ENCODE measurements at regions not wholly inside any gene's neighbourhood (a gene's known extent, or its start where the extent isn't known, plus 50 kb on each side); places are given as distances from the start of the nearest gene placed in this dataset.
A peak's percentile ranks its signal among the peaks of the same experiment; 100 is the strongest.
"Not testable (repeated sequence)": the region's sequence is repeated elsewhere in the genome, so short reads cannot be mapped to it uniquely, and the experiment has no call there.

DNA sequence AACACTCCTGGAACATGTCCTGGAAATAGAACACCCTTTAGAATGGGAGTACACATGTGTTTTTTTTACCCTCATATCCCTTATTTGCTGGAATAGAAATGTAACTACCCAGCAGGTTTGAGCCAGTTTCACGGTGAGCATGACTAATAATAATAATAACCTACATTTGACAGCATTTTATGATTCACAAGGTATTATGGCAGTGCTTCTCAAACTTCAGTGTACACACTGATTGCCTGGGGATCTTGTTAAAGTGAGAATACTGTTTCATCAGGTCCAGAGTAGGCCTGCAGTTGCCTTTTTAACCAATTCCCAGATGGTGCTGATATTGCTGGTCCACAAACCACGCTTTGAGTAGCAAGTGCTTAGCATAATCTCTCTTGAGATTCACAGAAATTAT is 63.9 kb downstream of the NFKBIZ start:
- Mint-ChIP-seq H3K36me3 (no peaks in the 10 kb centered on the region), H3K27me3 (peaks cover 11% of the 10 kb centered on the region), H3K4me1 (peaks cover 0 to 7% (median 4%) of the 10 kb centered on the region in 4 donors), H3K27ac (no peak overlapping the region), H3K4me3 (no peak overlapping the region), H3K9me3 (peaks cover 0 to 10% (median 2%) of the 10 kb centered on the region in 7 donors)
- ATAC-seq (ENCODE audit: low read depth in 2 of 2): no peak
- Histone ChIP-seq H3K4me3 (ENCODE audit: low read depth, low read length) (no peak overlapping the region), H3K9me3 (ENCODE audit: control insufficient read depth in 2 of 2, low read length in 2 of 2) (no peaks in the 10 kb centered on the region), H3K27me3 (ENCODE audit: control insufficient read depth, insufficient read depth, low read length) (no peaks in the 10 kb centered on the region), H3K27ac (ENCODE audit: insufficient read depth, low read length, poor library complexity, severe bottlenecking) (no peak overlapping the region), H3K36me3 (ENCODE audit: control insufficient read depth, insufficient read depth, low read length) (no peaks in the 10 kb centered on the region), H3K4me1 (ENCODE audit: control insufficient read depth, insufficient read depth, low read length, poor library complexity, severe bottlenecking) (no peaks in the 10 kb centered on the region)
- no peak for DNase-seq

DNA sequence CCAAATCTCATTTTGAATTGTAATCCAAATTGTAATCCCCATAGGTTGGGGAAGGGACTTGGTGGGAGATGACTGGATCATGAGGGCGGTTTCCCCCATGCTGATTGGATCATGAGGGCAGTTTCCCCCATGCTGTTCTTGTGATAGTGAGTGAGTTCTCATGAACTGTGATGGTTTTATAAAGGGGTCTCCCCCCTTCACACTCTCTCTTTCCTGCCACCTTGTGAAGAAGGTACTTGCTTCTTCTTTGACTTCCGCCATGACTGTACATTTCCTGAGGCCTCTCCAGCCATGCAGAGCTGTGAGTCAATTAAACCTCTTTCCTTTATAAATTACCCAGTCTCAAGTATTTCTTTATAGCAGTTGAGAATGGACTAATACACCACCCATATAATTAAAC is 68.4 kb downstream of the NFKBIZ start:
- not testable (repeated sequence) for H3K36me3 ChIP-seq (ENCODE audit: control insufficient read depth, insufficient read depth, low read length); H3K27ac ChIP-seq (ENCODE audit: insufficient read depth, low read length, poor library complexity, severe bottlenecking); ATAC-seq (ENCODE audit: low read depth in 2 of 2); H3K9me3 ChIP-seq (ENCODE audit: control insufficient read depth in 2 of 2, low read length in 2 of 2); H3K27ac Mint-ChIP-seq; H3K4me3 Mint-ChIP-seq; DNase-seq; H3K27me3 Mint-ChIP-seq; H3K4me1 Mint-ChIP-seq; H3K4me1 ChIP-seq (ENCODE audit: control insufficient read depth, insufficient read depth, low read length, poor library complexity, severe bottlenecking); H3K36me3 Mint-ChIP-seq; H3K27me3 ChIP-seq (ENCODE audit: control insufficient read depth, insufficient read depth, low read length); H3K4me3 ChIP-seq (ENCODE audit: low read depth, low read length)
- H3K9me3 Mint-ChIP-seq: peaks cover 0 to 13% (median 3%) of the 10 kb centered on the region in 7 donors

DNA sequence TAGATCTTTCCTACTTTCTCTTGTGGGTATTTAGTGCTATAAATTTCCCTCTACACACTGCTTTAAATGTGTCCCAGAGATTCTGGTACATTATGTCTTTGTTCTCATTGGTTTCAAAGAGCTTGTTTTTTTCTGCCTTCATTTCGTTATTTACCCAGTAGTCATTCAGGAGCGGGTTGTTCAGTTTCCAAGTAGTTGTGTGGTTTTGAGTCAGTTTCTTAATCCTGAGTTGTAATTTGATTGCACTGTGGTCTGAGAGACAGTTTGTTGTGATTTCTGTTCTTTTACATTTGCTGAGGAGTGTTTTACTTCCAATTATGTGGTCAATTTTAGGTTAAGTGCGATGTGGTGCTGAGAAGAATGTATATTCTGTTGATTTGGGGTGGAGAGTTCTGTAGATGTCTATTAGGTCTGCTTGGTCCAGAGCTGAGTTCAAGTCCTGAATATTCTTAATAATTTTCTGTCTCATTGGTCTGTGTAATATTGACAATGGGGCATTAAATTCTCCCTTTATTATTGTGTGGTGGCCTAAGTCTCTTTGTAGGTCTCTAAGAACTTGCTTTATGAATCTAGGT is 72.9 kb downstream of the NFKBIZ start:
- not testable (repeated sequence) for DNase-seq; H3K4me3 ChIP-seq (ENCODE audit: low read depth, low read length); H3K27ac Mint-ChIP-seq; H3K27me3 Mint-ChIP-seq; ATAC-seq (ENCODE audit: low read depth in 2 of 2); H3K9me3 Mint-ChIP-seq; H3K4me3 Mint-ChIP-seq; H3K9me3 ChIP-seq (ENCODE audit: control insufficient read depth in 2 of 2, low read length in 2 of 2); H3K36me3 Mint-ChIP-seq; H3K27ac ChIP-seq (ENCODE audit: insufficient read depth, low read length, poor library complexity, severe bottlenecking); H3K27me3 ChIP-seq (ENCODE audit: control insufficient read depth, insufficient read depth, low read length); H3K36me3 ChIP-seq (ENCODE audit: control insufficient read depth, insufficient read depth, low read length)
- peaks cover 17% of the 10 kb centered on the region for H3K4me1 ChIP-seq (ENCODE audit: control insufficient read depth, insufficient read depth, low read length, poor library complexity, severe bottlenecking)
- H3K4me1 Mint-ChIP-seq: peaks cover 5 to 33% (median 18%) of the 10 kb centered on the region in 4 donors

DNA sequence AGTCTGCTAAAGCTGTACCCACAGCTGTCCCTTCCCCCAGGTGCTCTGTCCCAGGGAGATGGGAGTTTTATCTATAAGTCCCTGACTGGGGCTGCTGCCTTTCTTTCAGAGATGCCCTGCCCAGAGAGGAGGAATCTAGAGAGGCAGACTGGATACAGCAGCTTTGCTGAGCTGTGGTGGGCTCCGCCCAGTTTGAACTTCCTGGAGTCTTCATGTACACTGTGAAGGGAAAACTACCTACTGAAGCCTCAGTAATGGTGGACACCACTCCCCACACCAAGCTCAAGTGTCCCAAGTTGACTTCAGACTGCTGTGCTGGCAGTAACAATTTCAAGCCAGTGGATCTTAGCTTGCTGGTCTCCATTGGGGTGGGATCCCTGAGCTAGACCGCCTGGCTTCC is 75.3 kb downstream of the NFKBIZ start:
- not testable (repeated sequence) for ATAC-seq (ENCODE audit: low read depth in 2 of 2); H3K27me3 Mint-ChIP-seq
- peak overlapping the region in 1 of 4 donors; percentile 10 for H3K4me3 Mint-ChIP-seq

DNA sequence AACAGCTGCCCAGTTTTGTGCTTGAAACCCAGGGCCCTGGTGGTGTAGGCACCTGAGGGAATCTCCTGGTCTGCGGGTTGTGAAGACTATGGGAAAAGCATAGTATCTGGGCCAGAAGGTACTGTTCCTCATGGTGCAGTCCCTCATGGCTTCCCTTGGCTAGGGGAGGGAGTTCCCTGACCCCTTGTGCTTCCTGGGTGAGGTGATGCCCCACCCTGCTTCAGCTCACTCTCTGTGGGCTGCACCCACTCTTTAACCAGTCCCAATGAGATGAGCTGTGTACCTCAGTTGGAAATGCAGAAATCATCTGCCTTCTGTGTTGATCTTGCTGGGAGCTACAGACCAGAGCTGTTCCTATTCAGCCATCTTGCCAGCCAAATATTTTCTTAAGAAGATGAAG is 75.8 kb downstream of the NFKBIZ start:
- peaks cover 5 to 33% (median 18%) of the 10 kb centered on the region in 4 donors for H3K4me1 Mint-ChIP-seq
- H3K27ac ChIP-seq (ENCODE audit: insufficient read depth, low read length, poor library complexity, severe bottlenecking); ATAC-seq (ENCODE audit: low read depth in 2 of 2); H3K4me3 ChIP-seq (ENCODE audit: low read depth, low read length); H3K27me3 ChIP-seq (ENCODE audit: control insufficient read depth, insufficient read depth, low read length); H3K36me3 ChIP-seq (ENCODE audit: control insufficient read depth, insufficient read depth, low read length); H3K9me3 ChIP-seq (ENCODE audit: control insufficient read depth in 2 of 2, low read length in 2 of 2); H3K27me3 Mint-ChIP-seq; H3K36me3 Mint-ChIP-seq; DNase-seq; H3K9me3 Mint-ChIP-seq: not testable (repeated sequence)
- peak overlapping the region in 2 of 3 donors; percentile 18 to 72 for H3K27ac Mint-ChIP-seq
- peak overlapping the region in 1 of 4 donors; percentile 53 for H3K4me3 Mint-ChIP-seq
- H3K4me1 ChIP-seq (ENCODE audit: control insufficient read depth, insufficient read depth, low read length, poor library complexity, severe bottlenecking): peaks cover 17% of the 10 kb centered on the region

More for the DNA sequence above, 75.3 kb downstream of the NFKBIZ start:
- not testable (repeated sequence) for H3K36me3 ChIP-seq (ENCODE audit: control insufficient read depth, insufficient read depth, low read length); H3K9me3 Mint-ChIP-seq; H3K27ac ChIP-seq (ENCODE audit: insufficient read depth, low read length, poor library complexity, severe bottlenecking); H3K4me3 ChIP-seq (ENCODE audit: low read depth, low read length); H3K27me3 ChIP-seq (ENCODE audit: control insufficient read depth, insufficient read depth, low read length); H3K9me3 ChIP-seq (ENCODE audit: control insufficient read depth in 2 of 2, low read length in 2 of 2); H3K36me3 Mint-ChIP-seq
- DNase-seq: peak in 1 of 3 donors; percentile 59
- peaks cover 17% of the 10 kb centered on the region for H3K4me1 ChIP-seq (ENCODE audit: control insufficient read depth, insufficient read depth, low read length, poor library complexity, severe bottlenecking)
- H3K4me1 Mint-ChIP-seq: peaks cover 5 to 33% (median 18%) of the 10 kb centered on the region in 4 donors
- peak overlapping the region; percentile 18 to 48 (median 27) for H3K27ac Mint-ChIP-seq

DNA sequence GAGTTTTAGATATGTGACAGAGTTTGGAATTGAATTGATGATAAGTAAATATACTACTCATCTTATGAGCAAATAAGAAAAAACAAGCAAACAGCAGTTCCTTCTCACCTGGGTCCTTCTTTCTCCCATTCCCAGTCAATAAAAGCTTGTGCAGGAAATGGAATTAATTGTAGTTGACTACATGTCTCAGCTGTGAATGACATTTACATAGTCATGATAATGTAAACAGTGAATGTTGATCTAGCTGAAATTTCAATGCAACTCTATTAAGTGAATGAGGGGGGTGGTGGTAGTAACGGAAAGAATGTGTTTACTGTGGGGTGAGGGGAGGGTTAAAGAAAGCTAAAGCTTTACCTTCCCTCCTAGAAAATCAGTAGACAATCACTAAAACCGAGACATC is 76.2 kb downstream of the NFKBIZ start:
- no peaks in the 10 kb centered on the region for H3K27me3 Mint-ChIP-seq
- H3K4me1 Mint-ChIP-seq: peaks cover 5 to 33% (median 18%) of the 10 kb centered on the region in 4 donors
- H3K4me3 Mint-ChIP-seq: peak overlapping the region in 1 of 4 donors; percentile 53
- Histone ChIP-seq H3K4me3 (ENCODE audit: low read depth, low read length) (no peak overlapping the region), H3K4me1 (ENCODE audit: control insufficient read depth, insufficient read depth, low read length, poor library complexity, severe bottlenecking) (peaks cover 17% of the 10 kb centered on the region), H3K9me3 (ENCODE audit: control insufficient read depth in 2 of 2, low read length in 2 of 2) (no peaks in the 10 kb centered on the region), H3K27me3 (ENCODE audit: control insufficient read depth, insufficient read depth, low read length) (no peaks in the 10 kb centered on the region), H3K36me3 (ENCODE audit: control insufficient read depth, insufficient read depth, low read length) (no peaks in the 10 kb centered on the region), H3K27ac (ENCODE audit: insufficient read depth, low read length, poor library complexity, severe bottlenecking) (no peak overlapping the region)
- ATAC-seq (ENCODE audit: low read depth in 2 of 2) (no peak), DNase-seq (no peak)
- peak overlapping the region in 2 of 3 donors; percentile 18 to 72 for H3K27ac Mint-ChIP-seq
- H3K9me3 Mint-ChIP-seq: peaks cover 0 to 3% (median 0%) of the 10 kb centered on the region in 7 donors
- H3K36me3 Mint-ChIP-seq: peaks cover 6% of the 10 kb centered on the region

DNA sequence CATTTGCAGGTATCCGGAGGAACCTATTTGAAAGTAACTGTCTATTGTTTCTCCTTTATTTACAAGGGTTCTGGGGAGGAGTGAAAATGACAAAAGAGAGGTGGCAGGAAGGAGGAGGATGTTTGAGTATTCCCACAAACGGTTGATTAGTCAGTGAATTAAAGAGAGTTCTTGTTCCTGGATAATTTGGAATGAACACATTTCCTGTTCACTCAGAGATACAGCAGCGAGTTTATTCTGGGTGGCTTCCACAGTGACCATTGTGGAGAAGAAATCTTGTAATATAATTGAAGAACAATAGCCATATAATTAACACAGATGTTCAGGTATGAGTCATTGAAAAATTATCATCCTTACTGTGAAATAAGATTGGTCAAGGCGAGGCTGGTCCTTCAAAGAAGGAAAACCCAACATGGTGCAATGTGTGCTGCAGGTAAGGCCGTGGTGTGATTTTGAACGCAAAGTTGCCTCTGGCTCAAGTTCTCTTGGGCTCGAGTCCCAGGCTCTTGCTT is 77.3 kb downstream of the NFKBIZ start:
- H3K27ac Mint-ChIP-seq: peak overlapping the region in 2 of 3 donors; percentile 65
- ATAC-seq (ENCODE audit: low read depth in 2 of 2): no peak

DNA sequence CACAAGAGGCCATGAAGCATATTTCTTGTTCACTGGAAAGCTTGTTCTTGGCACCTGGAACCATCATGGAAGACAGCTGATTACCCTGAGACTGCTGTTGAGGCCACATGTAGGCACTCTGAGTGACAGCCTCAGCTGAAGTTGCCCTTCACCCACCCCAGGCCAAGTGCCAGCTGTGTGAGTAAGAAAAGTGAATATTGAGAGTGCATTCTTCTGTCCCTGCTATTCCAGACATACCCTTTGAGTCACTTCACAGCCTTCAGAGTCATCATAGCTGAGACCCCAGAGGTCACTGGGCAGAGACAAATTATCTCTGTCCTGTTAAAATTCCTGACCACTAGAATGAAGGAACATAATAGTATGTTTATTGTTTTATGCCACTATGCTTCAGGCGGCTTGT is 79.6 kb downstream of the NFKBIZ start:
- no peak overlapping the region for H3K4me3 ChIP-seq (ENCODE audit: low read depth, low read length)
- DNase-seq: no peak
- peak overlapping the region in 1 of 3 donors; percentile 49 for H3K27ac Mint-ChIP-seq
- H3K27me3 ChIP-seq (ENCODE audit: control insufficient read depth, insufficient read depth, low read length): no peaks in the 10 kb centered on the region
- peaks cover 2% of the 10 kb centered on the region for H3K36me3 Mint-ChIP-seq
- H3K9me3 ChIP-seq (ENCODE audit: control insufficient read depth in 2 of 2, low read length in 2 of 2): no peaks in the 10 kb centered on the region
- no peaks in the 10 kb centered on the region for H3K36me3 ChIP-seq (ENCODE audit: control insufficient read depth, insufficient read depth, low read length)
- H3K9me3 Mint-ChIP-seq: peaks cover 0 to 1% (median 0%) of the 10 kb centered on the region in 7 donors
- H3K4me1 Mint-ChIP-seq: peaks cover 5 to 38% (median 19%) of the 10 kb centered on the region in 4 donors
- no peaks in the 10 kb centered on the region for H3K27me3 Mint-ChIP-seq
- peaks cover 17% of the 10 kb centered on the region for H3K4me1 ChIP-seq (ENCODE audit: control insufficient read depth, insufficient read depth, low read length, poor library complexity, severe bottlenecking)
- no peak for ATAC-seq (ENCODE audit: low read depth in 2 of 2)
- H3K27ac ChIP-seq (ENCODE audit: insufficient read depth, low read length, poor library complexity, severe bottlenecking): no peak overlapping the region
- no peak overlapping the region for H3K4me3 Mint-ChIP-seq

More for the DNA sequence above, 77.3 kb downstream of the NFKBIZ start:
- H3K4me3 ChIP-seq (ENCODE audit: low read depth, low read length): no peak overlapping the region
- H3K4me3 Mint-ChIP-seq: peak overlapping the region in 1 of 4 donors; percentile 2
- DNase-seq: no peak
- no peaks in the 10 kb centered on the region for H3K9me3 ChIP-seq (ENCODE audit: control insufficient read depth in 2 of 2, low read length in 2 of 2)
- H3K27me3 Mint-ChIP-seq: no peaks in the 10 kb centered on the region
- H3K27ac ChIP-seq (ENCODE audit: insufficient read depth, low read length, poor library complexity, severe bottlenecking): no peak overlapping the region
- peaks cover 5 to 33% (median 18%) of the 10 kb centered on the region in 4 donors for H3K4me1 Mint-ChIP-seq
- no peaks in the 10 kb centered on the region for H3K27me3 ChIP-seq (ENCODE audit: control insufficient read depth, insufficient read depth, low read length)
- H3K36me3 ChIP-seq (ENCODE audit: control insufficient read depth, insufficient read depth, low read length): no peaks in the 10 kb centered on the region
- H3K36me3 Mint-ChIP-seq: peaks cover 6% of the 10 kb centered on the region
- peaks cover 0 to 3% (median 0%) of the 10 kb centered on the region in 7 donors for H3K9me3 Mint-ChIP-seq
- peaks cover 17% of the 10 kb centered on the region for H3K4me1 ChIP-seq (ENCODE audit: control insufficient read depth, insufficient read depth, low read length, poor library complexity, severe bottlenecking)
